ENCODE measurements at regions not wholly inside any gene's neighbourhood (a gene's known extent, or its start where the extent isn't known, plus 50 kb on each side); places are given as distances from the start of the nearest gene placed in this dataset.

GRCh38 chr13:75927183-75927669, 291.1 kb downstream of the LMO7 start:
- TF ChIP-seq EZH2 (IDR thresholded peaks at IDR 0.05; ENCODE audit: insufficient read depth, poor library complexity, severe bottlenecking) (no peak), EZH2phosphoT487 (IDR thresholded peaks at IDR 0.05; ENCODE audit: insufficient read depth, low read depth) (no peak)
